IMR-90 (cell line): ENCODE measurements at regions not wholly inside any gene's neighbourhood (a gene's known extent, or its start where the extent isn't known, plus 50 kb on each side); places are given as distances from the start of the nearest gene placed in this dataset.
A peak's percentile ranks its signal among the peaks of the same experiment; 100 is the strongest.

Experiments
- ATAC-seq: fragments of 200-7000 bp; cut with Tn5 transposase; 2 replicates; pipeline ENCODE4 v1.9.1; 2020; ENCODE audit warnings: low read depth, mild to moderate bottlenecking, moderate library complexity
- BruUV-seq: library from RNA; stranded (reverse); fragments of 400-500 nt; replicated peaks from 2 replicates; lab custom pipeline; 2021; lab: Mats Ljungman, UMichigan
- CTCF ChIA-PET: fragments of 300-600 bp; formaldehyde crosslinking; extraction: SDS; loops from one replicate; lab custom pipeline; 2021; ENCODE audit warnings: antibody characterized with exemption; lab: Yijun Ruan, JAX
- POLR2A ChIA-PET: fragments of 300-600 bp; sonication (Branson Sonifier 250); formaldehyde crosslinking; loops from one replicate; lab custom pipeline; 2022; ENCODE audit warnings: antibody characterized with exemption; ENCODE audit not compliant: unreplicated experiment; lab: Charles Lee
- DNase-seq: peaks from one replicate; pipeline ENCODE4 v3.0.0; 2013
- H2AFZ ChIP-seq: replicated peaks from 2 replicates; pipeline ENCODE3; 2013; ENCODE audit warnings: low read length, mild to moderate bottlenecking; ENCODE audit not compliant: poor library complexity
- H2AK5ac ChIP-seq: 2 replicates; pipeline ENCODE4 v1.6.1; 2013; ENCODE audit warnings: low read depth, low read length, inconsistent platforms
- H2AK9ac ChIP-seq: replicated peaks from 2 replicates; pipeline ENCODE3; 2013; ENCODE audit warnings: mild to moderate bottlenecking, low read depth, low read length, moderate library complexity; ENCODE audit not compliant: poor library complexity
- H2BK120ac ChIP-seq: 2 replicates; pipeline ENCODE4 v1.6.1; 2013; ENCODE audit warnings: low read depth, low read length, inconsistent platforms
- H2BK15ac ChIP-seq: 3 replicates; pipeline ENCODE4 v1.6.1; 2013; ENCODE audit warnings: low read depth, low read length, inconsistent platforms
- H2BK20ac ChIP-seq: 2 replicates; pipeline ENCODE4 v1.6.1; 2013; ENCODE audit warnings: low read depth, mild to moderate bottlenecking, inconsistent platforms, low read length, moderate library complexity
- H2BK5ac ChIP-seq: 2 replicates; pipeline ENCODE4 v1.6.1; 2013; ENCODE audit warnings: mild to moderate bottlenecking, low read depth, low read length, inconsistent platforms; ENCODE audit not compliant: poor library complexity, severe bottlenecking
- H3K14ac ChIP-seq: replicated peaks from 2 replicates; pipeline ENCODE4 v1.6.1; 2013; ENCODE audit warnings: low read depth, low read length, inconsistent platforms
- H3K18ac ChIP-seq: 2 replicates; pipeline ENCODE4 v1.6.1; 2013; ENCODE audit warnings: low read depth, low read length, control low read depth
- H3K23ac ChIP-seq: 2 replicates; pipeline ENCODE4 v1.6.1; 2013; ENCODE audit warnings: low read depth, low read length, inconsistent platforms
- H3K27ac ChIP-seq: 2 replicates; pipeline ENCODE4 v1.5.1; 2013; ENCODE audit warnings: mild to moderate bottlenecking, control low read depth, low read length; ENCODE audit not compliant: insufficient read depth
- H3K27me3 ChIP-seq: 2 replicates; pipeline ENCODE4 v1.6.1; 2013; ENCODE audit warnings: low read length; ENCODE audit not compliant: control insufficient read depth, insufficient read depth
- H3K36me3 ChIP-seq: 2 replicates; pipeline ENCODE4 v1.6.1; 2013; ENCODE audit warnings: low read length, mixed read lengths; ENCODE audit not compliant: control insufficient read depth, insufficient read depth
- H3K4ac ChIP-seq: 2 replicates; pipeline ENCODE4 v1.6.1; 2013; ENCODE audit warnings: low read depth, low read length, inconsistent platforms
- H3K4me1 ChIP-seq: 2 replicates; pipeline ENCODE4 v1.6.1; 2013; ENCODE audit warnings: low read length, mixed read lengths; ENCODE audit not compliant: control insufficient read depth, insufficient read depth
- H3K4me2 ChIP-seq: 2 replicates; pipeline ENCODE4 v1.6.1; 2013; ENCODE audit warnings: low read depth, mild to moderate bottlenecking, control low read depth, low read length, moderate library complexity
- H3K4me3 ChIP-seq: 2 replicates; pipeline ENCODE4 v1.5.1; 2013; ENCODE audit warnings: low read depth, mild to moderate bottlenecking, control low read depth, low read length, moderate library complexity; ENCODE audit not compliant: insufficient read depth
- H3K56ac ChIP-seq: 2 replicates; pipeline ENCODE4 v1.6.1; 2013; ENCODE audit warnings: low read length, inconsistent platforms; ENCODE audit not compliant: insufficient read depth; ENCODE audit errors: extremely low read depth
- H3K79me1 ChIP-seq, 2 experiments: 2 replicates each; pipeline ENCODE4 v1.6.1; 2013; ENCODE audit warnings: low read length in 2 of 2, inconsistent platforms in 1 of 2, low read depth in 1 of 2
- H3K9ac ChIP-seq: 2 replicates; pipeline ENCODE4 v1.6.1; 2013; ENCODE audit warnings: low read depth, low read length, control low read depth
- H3K9me1 ChIP-seq: 2 replicates; pipeline ENCODE4 v1.6.1; 2013; ENCODE audit warnings: low read length, inconsistent platforms; ENCODE audit not compliant: insufficient read depth
- H3K9me3 ChIP-seq: 2 replicates; pipeline ENCODE4 v1.6.1; 2013; ENCODE audit warnings: low read length; ENCODE audit not compliant: control insufficient read depth, insufficient read depth
- H4K20me1 ChIP-seq: 2 replicates; pipeline ENCODE4 v1.6.1; 2013; ENCODE audit warnings: low read length, inconsistent platforms; ENCODE audit not compliant: insufficient read depth
- H4K5ac ChIP-seq: 2 replicates; pipeline ENCODE4 v1.6.1; 2013; ENCODE audit warnings: mild to moderate bottlenecking, low read depth, low read length, control low read depth
- H4K8ac ChIP-seq, 2 experiments: 2 replicates each; pipeline ENCODE4 v1.6.1; 2013; ENCODE audit warnings: low read depth in 2 of 2, low read length in 2 of 2, control low read depth in 1 of 2, inconsistent platforms in 1 of 2
- H4K91ac ChIP-seq: 2 replicates; pipeline ENCODE4 v1.6.1; 2013; ENCODE audit warnings: low read depth, low read length, inconsistent platforms; ENCODE audit not compliant: insufficient read depth
- FOS ChIP-seq: fragments of 150-350 bp; IDR thresholded peaks from 2 replicates; pipeline ENCODE4 v1.6.1; 2016; ENCODE audit warnings: low read depth, low read length
- MAFK ChIP-seq: IDR thresholded peaks from 2 replicates; pipeline ENCODE4 v1.6.1; 2012; ENCODE audit warnings: low read depth, low read length, improper control_type of control experiment
- RAD21 ChIP-seq: IDR thresholded peaks from 2 replicates; pipeline ENCODE4 v1.6.1; 2012; ENCODE audit warnings: low read length, improper control_type of control experiment
- WGBS, 2 experiments: methylation state at CpG; one replicate each; pipeline versions ENCODE4 v1.1.5 to v1.1.7; 2013; ENCODE audit warnings: missing lambda C conversion rate in 2 of 2; ENCODE audit not compliant: insufficient read length in 1 of 2; ENCODE audit errors: extremely low coverage in 2 of 2; 5-methylcytosine and 5-hydroxymethylcytosine counted together
- dilution Hi-C: fragments of 300-500 bp; cut with HindIII; formaldehyde crosslinking; loops from one replicate; pipeline ENCODE4 v1.14.3; 2018; ENCODE audit warnings: low sequenced_read_pairs; ENCODE audit not compliant: unreplicated experiment
- in situ Hi-C: fragments of 300-500 bp; cut with MboI; formaldehyde crosslinking; loops from 3 replicates; pipeline ENCODE4 v1.14.3; 2019; ENCODE audit warnings: low sequenced_read_pairs, inconsistent platforms, mixed read lengths
- intact Hi-C: fragments of 100-400 bp; cut with micrococcal nuclease; formaldehyde crosslinking; loops from 2 replicates; pipeline ENCODE4 v1.10.0; 2022
- TF ChIP-seq, protein P1 (sequence below): fragments of 150-350 bp; IDR thresholded peaks from 2 replicates; pipeline ENCODE4 v1.6.1; 2017; ENCODE audit warnings: mild to moderate bottlenecking, antibody characterized with exemption, low read length, low read depth

DNA sequence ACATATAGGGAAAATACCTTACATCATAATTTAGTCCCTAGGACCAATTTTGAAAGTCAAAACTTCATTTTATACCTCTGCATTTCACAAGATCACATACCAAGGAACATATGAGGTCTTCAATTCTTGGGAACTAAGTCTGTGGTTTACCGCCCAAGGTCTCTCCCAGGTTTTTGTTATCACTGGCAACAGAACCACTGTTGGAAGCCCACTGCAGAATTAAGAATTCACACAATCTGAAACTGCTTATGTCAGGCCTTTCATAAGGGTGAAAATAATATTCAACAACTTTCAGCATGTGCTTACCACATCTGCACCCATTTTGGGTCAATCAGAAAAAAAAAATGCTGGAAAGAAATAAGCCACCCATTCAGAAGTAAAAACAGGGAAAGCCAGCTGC is 107.2 kb upstream of the MME start:
- ChIA-PET POLR2A (no interaction called here), CTCF (interaction anchor here (0.6 to 0.7 kb wide), 2 partner anchors 19 to 487 kb away, joined by 3 read pairs; no protein-coding TSS in a partner anchor)
- Histone ChIP-seq H2BK5ac (no peak overlapping the region), H2AK9ac (no peak overlapping the region), H3K4ac (no peak overlapping the region), H3K18ac (no peak overlapping the region), H3K4me1 (peaks cover 6% of the 10 kb centered on the region; the same call in 1 of the 2 replicates), H2AFZ (no peak overlapping the region), H4K20me1 (no peaks in the 10 kb centered on the region), H3K79me1 (no peaks in the 10 kb centered on the region), H3K27ac (no peak overlapping the region), H3K23ac (no peak overlapping the region), H3K27me3 (no peaks in the 10 kb centered on the region), H3K9me3 (no peaks in the 10 kb centered on the region), H3K4me3 (no peak overlapping the region), H3K56ac (no peak overlapping the region), H4K5ac (no peak overlapping the region), H4K91ac (no peak overlapping the region), H3K9ac (no peak overlapping the region), H3K36me3 (no peaks in the 10 kb centered on the region), H3K4me2 (no peak overlapping the region), H2BK120ac (no peak overlapping the region), H4K8ac (peak overlapping the region in 1 of 2 experiments; percentile 12; a peak in 1 of 4 replicates), H3K14ac (no peak overlapping the region), H2AK5ac (no peak overlapping the region), H3K9me1 (no peaks in the 10 kb centered on the region), H2BK15ac (no peak overlapping the region), H2BK20ac (peak overlapping the region; percentile 56; the same call in 1 of the 2 replicates)
- in situ Hi-C loops = no loop called here
- BruUV-seq = no TSS peak
- no peak for ATAC-seq
- no CpG with 5 or more reads among the region's 1 CpG for WGBS, 2 experiments
- TF ChIP-seq, protein P1, sequence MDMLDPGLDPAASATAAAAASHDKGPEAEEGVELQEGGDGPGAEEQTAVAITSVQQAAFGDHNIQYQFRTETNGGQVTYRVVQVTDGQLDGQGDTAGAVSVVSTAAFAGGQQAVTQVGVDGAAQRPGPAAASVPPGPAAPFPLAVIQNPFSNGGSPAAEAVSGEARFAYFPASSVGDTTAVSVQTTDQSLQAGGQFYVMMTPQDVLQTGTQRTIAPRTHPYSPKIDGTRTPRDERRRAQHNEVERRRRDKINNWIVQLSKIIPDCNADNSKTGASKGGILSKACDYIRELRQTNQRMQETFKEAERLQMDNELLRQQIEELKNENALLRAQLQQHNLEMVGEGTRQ = no peak
- TF ChIP-seq FOS (no peak), RAD21 (no peak), MAFK (0 out of 2 replicates have a peak, but pooled peaks have one; percentile 21)
- intact Hi-C loops = loop anchor here (5.0 kb wide), 1 partner anchor 99 kb away; no protein-coding TSS in a partner anchor
- DNase-seq = peak; percentile 34
- dilution Hi-C loops = no loop called here
